GM12865 (cell line): ENCODE measurements at regions not wholly inside any gene's neighbourhood (a gene's known extent, or its start where the extent isn't known, plus 50 kb on each side); places are given as distances from the start of the nearest gene placed in this dataset.

Source experiments
- DNase-seq: peaks from one replicate; pipeline ENCODE4 v3.0.0; 2010; ENCODE audit warnings: low read depth
- H3K4me3 ChIP-seq: 2 replicates; pipeline ENCODE4 v1.5.1; 2011; ENCODE audit warnings: mild to moderate bottlenecking, low read depth, low read length, control low read depth
- CTCF ChIP-seq: IDR thresholded peaks from 2 replicates; pipeline ENCODE4 v1.5.1; 2011; ENCODE audit warnings: low read length, control low read depth, low read depth, inconsistent platforms; ENCODE audit not compliant: insufficient read depth; ENCODE audit errors: missing control alignments

GRCh38 chr13:38636761-38637160, 50.1 kb upstream of the FREM2 start:
- TF ChIP-seq CTCF: no peak
- no peak for DNase-seq

More at GRCh38 chr13:38636761-38637160, 50.1 kb upstream of the FREM2 start:
- no peak overlapping the region for H3K4me3 ChIP-seq
